B cell (primary cell): ENCODE measurements at regions not wholly inside any gene's neighbourhood (a gene's known extent, or its start where the extent isn't known, plus 50 kb on each side); places are given as distances from the start of the nearest gene placed in this dataset.

Experiments
- ATAC-seq: fragments of 200-7000 bp; cut with Tn5 transposase; one replicate; pipeline ENCODE4 v1.10.0; 2021; ENCODE audit warnings: low read depth, mild to moderate bottlenecking, moderate number of reproducible peaks, moderate library complexity
- CTCF ChIA-PET: fragments of 350-600 bp; sonication (Branson Sonifier 250); formaldehyde crosslinking; loops from one replicate; lab custom pipeline; 2021; ENCODE audit warnings: antibody characterized with exemption, inconsistent platforms; lab: Charles Lee
- POLR2A ChIA-PET: fragments of 350-600 bp; sonication (Branson Sonifier 250); formaldehyde crosslinking; loops from one replicate; lab custom pipeline; 2021; ENCODE audit warnings: antibody characterized with exemption; lab: Charles Lee
- DNase-seq: peaks from one replicate; pipeline ENCODE4 v3.0.0; 2013
- H2AFZ ChIP-seq: 2 replicates; pipeline ENCODE4 v1.6.1; 2012; ENCODE audit warnings: mild to moderate bottlenecking, low read depth, low read length; ENCODE audit not compliant: insufficient read depth, poor library complexity, severe bottlenecking
- H3K27ac ChIP-seq, 2 donors: 1 replicate in 1 of 2; 2 replicates in 1 of 2; pipeline ENCODE4 v1.5.1; 2012 to 2013; ENCODE audit warnings: low read length in 2 of 2, mild to moderate bottlenecking in 2 of 2, moderate library complexity in 1 of 2
- H3K27me3 ChIP-seq, 4 experiments: fragments of 200-600 bp in 1 of 4; sonication (generic) in 1 of 4; replicated peaks in 1 of 4; 1 replicate in 2 of 4; 2 replicates in 2 of 4; pipeline versions ENCODE4 v1.6.1 to v1.7.0; 2013 to 2016; ENCODE audit warnings: low read length in 3 of 4, mild to moderate bottlenecking in 2 of 4, mixed read lengths in 1 of 4, moderate library complexity in 1 of 4; ENCODE audit not compliant: insufficient read depth in 4 of 4, control insufficient read depth in 3 of 4; ENCODE audit errors: control extremely low read depth in 1 of 4
- H3K36me3 ChIP-seq, 2 experiments: replicated peaks in 1 of 2; 1 replicate in 1 of 2; 2 replicates in 1 of 2; pipeline versions ENCODE4 v1.6.1 to v1.7.1; 2013; ENCODE audit warnings: low read length in 1 of 2; ENCODE audit not compliant: insufficient read depth in 2 of 2, control insufficient read depth in 1 of 2; ENCODE audit errors: control extremely low read depth in 1 of 2, extremely low read depth in 1 of 2
- H3K4me1 ChIP-seq, 2 donors: fragments of 200-600 bp in 1 of 2; sonication (generic) in 1 of 2; 1 replicate in 1 of 2; 2 replicates in 1 of 2; pipeline versions ENCODE4 v1.5.1 to v1.6.1; 2013 to 2017; ENCODE audit warnings: low read length in 2 of 2; ENCODE audit not compliant: control insufficient read depth in 2 of 2, insufficient read depth in 2 of 2
- H3K4me2 ChIP-seq: replicated peaks from 2 replicates; pipeline ENCODE3; 2012; ENCODE audit warnings: mild to moderate bottlenecking, low read depth, low read length; ENCODE audit not compliant: poor library complexity, severe bottlenecking
- H3K4me3 ChIP-seq, 5 experiments: fragments of 200-600 bp in 1 of 5; sonication (generic) in 1 of 5; 1 replicate in 3 of 5; 2 replicates in 2 of 5; pipeline versions ENCODE4 v1.5.1 to v1.7.0; 2011 to 2016; ENCODE audit warnings: low read length in 4 of 5, mild to moderate bottlenecking in 4 of 5, low read depth in 2 of 5, control low read depth in 1 of 5, moderate library complexity in 1 of 5; ENCODE audit not compliant: insufficient read depth in 1 of 5; ENCODE audit errors: control extremely low read depth in 1 of 5, extremely low read depth in 1 of 5
- H3K79me2 ChIP-seq: fragments of 200-600 bp; sonication (generic); one replicate; pipeline ENCODE4 v1.6.0; 2016; ENCODE audit warnings: low read length; ENCODE audit not compliant: control insufficient read depth, insufficient read depth
- H3K9ac ChIP-seq: fragments of 200-600 bp; sonication (generic); 2 replicates; pipeline ENCODE4 v1.6.1; 2017; ENCODE audit warnings: mild to moderate bottlenecking, low read length, moderate library complexity
- H3K9me3 ChIP-seq, 3 donors: one replicate each; pipeline versions ENCODE4 v1.6.1 to v1.7.1; 2013; ENCODE audit warnings: low read length in 2 of 3; ENCODE audit not compliant: control insufficient read depth in 2 of 3, insufficient read depth in 1 of 3; ENCODE audit errors: control extremely low read depth in 1 of 3
- H4K20me1 ChIP-seq: 2 replicates; pipeline ENCODE4 v1.6.0; 2012; ENCODE audit warnings: mild to moderate bottlenecking, low read length; ENCODE audit not compliant: insufficient read depth, control insufficient read depth, poor library complexity, severe bottlenecking
- H3K27ac Mint-ChIP-seq: one replicate; pipeline ENCODE4 v1.8.0; 2021; ENCODE audit warnings: mixed read lengths
- H3K27me3 Mint-ChIP-seq: one replicate; pipeline ENCODE4 v1.8.0; 2021; ENCODE audit warnings: mixed read lengths
- H3K4me1 Mint-ChIP-seq: one replicate; pipeline ENCODE4 v1.8.0; 2021; ENCODE audit warnings: mixed read lengths
- H3K4me3 Mint-ChIP-seq: one replicate; pipeline ENCODE4 v1.8.0; 2021; ENCODE audit warnings: mixed read lengths
- H3K9me3 Mint-ChIP-seq: one replicate; pipeline ENCODE4 v1.8.0; 2022; ENCODE audit warnings: mixed read lengths; ENCODE audit not compliant: insufficient read depth
- CTCF ChIP-seq: fragments of 200-600 bp; IDR thresholded peaks from one replicate; pipeline ENCODE4 v1.8.0; 2022; ENCODE audit warnings: antibody characterized with exemption, mild to moderate bottlenecking
- EZH2 ChIP-seq: IDR thresholded peaks from 2 replicates; pipeline ENCODE4 v1.6.1; 2012; ENCODE audit warnings: borderline replicate concordance, low read depth, mild to moderate bottlenecking, moderate library complexity, low read length; ENCODE audit not compliant: insufficient read depth, poor library complexity, severe bottlenecking
- WGBS: methylation state at CpG from one replicate; pipeline ENCODE4 v1.1.5; 2013; ENCODE audit warnings: missing lambda C conversion rate; ENCODE audit not compliant: insufficient coverage; 5-methylcytosine and 5-hydroxymethylcytosine counted together
- intact Hi-C: fragments of 100-400 bp; cut with micrococcal nuclease; formaldehyde crosslinking; loops from one replicate; pipeline ENCODE4 v1.10.0; 2022

GRCh38 chr4:91830681-91831395, 472.9 kb upstream of the GRID2 start:
- no peak overlapping the region for H3K27ac ChIP-seq
- no peak for ATAC-seq
- Mint-ChIP-seq H3K4me1 (no peaks in the 10 kb centered on the region), H3K27me3 (no peaks in the 10 kb centered on the region), H3K27ac (no peak overlapping the region), H3K4me3 (no peak overlapping the region), H3K9me3 (peaks cover 20% of the 10 kb centered on the region)
- no peak for DNase-seq
- 98% methylated on average over 3 of the region's 4 CpGs for WGBS
- ChIA-PET CTCF (no interaction called here), POLR2A (no interaction called here)
- TF ChIP-seq CTCF (no peak), EZH2 (no peak)
- H3K4me1 ChIP-seq: no peaks in the 10 kb centered on the region
- H4K20me1 ChIP-seq: no peaks in the 10 kb centered on the region
- intact Hi-C loops: no loop called here
- H3K27me3 ChIP-seq: no peaks in the 10 kb centered on the region
- peaks cover 0 to 12% (median 12%) of the 10 kb centered on the region in 3 donors for H3K9me3 ChIP-seq
- H3K4me2 ChIP-seq: no peak overlapping the region
- no peaks in the 10 kb centered on the region for H3K79me2 ChIP-seq
- no peak overlapping the region for H2AFZ ChIP-seq
- H3K4me3 ChIP-seq: no peak overlapping the region
- no peak overlapping the region for H3K9ac ChIP-seq
- H3K36me3 ChIP-seq: no peaks in the 10 kb centered on the region

GRCh38 chr4:91837608-91838029, 466.1 kb upstream of the GRID2 start:
- Mint-ChIP-seq H3K27ac (no peak overlapping the region), H3K27me3 (no peaks in the 10 kb centered on the region), H3K4me3 (no peak overlapping the region), H3K4me1 (no peaks in the 10 kb centered on the region), H3K9me3 (peaks cover 22% of the 10 kb centered on the region)
- DNase-seq (no peak), ATAC-seq (no peak)
- Histone ChIP-seq H2AFZ (no peak overlapping the region), H3K27me3 (no peaks in the 10 kb centered on the region), H3K36me3 (no peaks in the 10 kb centered on the region), H4K20me1 (no peaks in the 10 kb centered on the region), H3K27ac (no peak overlapping the region), H3K4me2 (no peak overlapping the region), H3K79me2 (no peaks in the 10 kb centered on the region), H3K9ac (no peak overlapping the region), H3K4me1 (no peaks in the 10 kb centered on the region), H3K4me3 (no peak overlapping the region), H3K9me3 (peaks cover 0 to 12% (median 9%) of the 10 kb centered on the region in 3 donors)
- WGBS: no CpG with 5 or more reads among the region's 1 CpG
- intact Hi-C loops: no loop called here
- POLR2A ChIA-PET: no interaction called here
- CTCF ChIA-PET: no interaction called here
- no peak for TF ChIP-seq EZH2
- TF ChIP-seq CTCF: no peak
